SK-N-SH treated with all-trans-retinoic acid at 6 μM for 48 hours (cell line): ENCODE measurements at regions not wholly inside any gene's neighbourhood (a gene's known extent, or its start where the extent isn't known, plus 50 kb on each side); places are given as distances from the start of the nearest gene placed in this dataset.

Experiments
- ATAC-seq: fragments of 200-7000 bp; cut with Tn5 transposase; 3 replicates; pipeline ENCODE4 v1.9.1; 2020; ENCODE audit warnings: mild to moderate bottlenecking, moderate library complexity
- ARNTL ChIP-seq: fragments of 450-650 bp; formaldehyde crosslinking; IDR thresholded peaks from 2 replicates; pipeline ENCODE4 v1.5.0; 2020; ENCODE audit warnings: low read depth, mild to moderate bottlenecking, moderate library complexity, borderline replicate concordance
- BACH2 ChIP-seq: fragments of 250-450 bp; sonication (Bioruptor Pico); IDR thresholded peaks from 2 replicates; pipeline ENCODE4 v1.9.0; 2021; ENCODE audit warnings: mild to moderate bottlenecking, borderline replicate concordance
- CSDC2 ChIP-seq: fragments of 250-450 bp; sonication (Bioruptor Pico); IDR thresholded peaks from 2 replicates; pipeline ENCODE4 v1.5.0; 2020; ENCODE audit warnings: mild to moderate bottlenecking, moderate library complexity
- ESRRG ChIP-seq: fragments of 250-450 bp; sonication (Bioruptor Pico); IDR thresholded peaks from 2 replicates; pipeline ENCODE4 v1.6.1; 2021; ENCODE audit warnings: mild to moderate bottlenecking
- GLIS3 ChIP-seq: fragments of 250-450 bp; sonication (Bioruptor Pico); IDR thresholded peaks from 2 replicates; pipeline ENCODE4 v1.5.0; 2020; ENCODE audit warnings: mild to moderate bottlenecking, moderate library complexity
- OSR1 ChIP-seq: fragments of 250-450 bp; sonication (Bioruptor Pico); IDR thresholded peaks from 2 replicates; pipeline ENCODE4 v1.8.0; 2022; ENCODE audit warnings: moderate library complexity, mild to moderate bottlenecking, inconsistent platforms
- PATZ1 ChIP-seq: fragments of 250-450 bp; sonication (Bioruptor Pico); IDR thresholded peaks from 2 replicates; pipeline ENCODE4 v1.8.0; 2020; ENCODE audit warnings: mild to moderate bottlenecking, moderate library complexity, borderline replicate concordance
- PPARA ChIP-seq: fragments of 250-450 bp; sonication (Bioruptor Pico); IDR thresholded peaks from 2 replicates; pipeline ENCODE4 v1.5.0; 2020; ENCODE audit warnings: mild to moderate bottlenecking, borderline replicate concordance
- RARB ChIP-seq: fragments of 250-450 bp; sonication (Bioruptor Pico); IDR thresholded peaks from 2 replicates; pipeline ENCODE4 v1.8.0; 2021; ENCODE audit warnings: mild to moderate bottlenecking, moderate library complexity
- SNAI2 ChIP-seq: fragments of 250-450 bp; sonication (Bioruptor Pico); IDR thresholded peaks from 2 replicates; pipeline ENCODE4 v1.5.0; 2020; ENCODE audit warnings: mild to moderate bottlenecking, moderate library complexity
- TCF4 ChIP-seq: fragments of 250-450 bp; sonication (Bioruptor Pico); IDR thresholded peaks from 2 replicates; pipeline ENCODE4 v1.8.0; 2021; ENCODE audit warnings: mild to moderate bottlenecking, moderate library complexity, borderline replicate concordance
- TOX ChIP-seq: fragments of 250-450 bp; sonication (Bioruptor Pico); IDR thresholded peaks from 2 replicates; pipeline ENCODE4 v1.8.0; 2021; ENCODE audit warnings: mild to moderate bottlenecking, moderate library complexity, borderline replicate concordance
- ZC3H10 ChIP-seq: fragments of 250-450 bp; sonication (Bioruptor Pico); IDR thresholded peaks from 2 replicates; pipeline ENCODE4 v1.5.1; 2021; ENCODE audit warnings: mild to moderate bottlenecking, moderate library complexity
- ZNF70 ChIP-seq: fragments of 450-650 bp; formaldehyde crosslinking; IDR thresholded peaks from 2 replicates; pipeline ENCODE4 v1.5.0; 2020; ENCODE audit warnings: mild to moderate bottlenecking, moderate library complexity
- ZNF8 ChIP-seq: fragments of 450-650 bp; formaldehyde crosslinking; IDR thresholded peaks from 2 replicates; pipeline ENCODE4 v1.5.0; 2020; ENCODE audit warnings: mild to moderate bottlenecking, moderate library complexity
- TF ChIP-seq, protein P1 (sequence below): fragments of 250-450 bp; sonication (Bioruptor Pico); IDR thresholded peaks from 2 replicates; pipeline ENCODE4 v1.5.0; 2020; ENCODE audit warnings: mild to moderate bottlenecking, moderate library complexity
- TF ChIP-seq, protein P2 (sequence below): fragments of 250-450 bp; sonication (Bioruptor Pico); IDR thresholded peaks from 2 replicates; pipeline ENCODE4 v1.5.1; 2020; ENCODE audit warnings: low read depth, mild to moderate bottlenecking, moderate library complexity
- TF ChIP-seq, protein P3 (sequence below): fragments of 250-450 bp; sonication (Bioruptor Pico); IDR thresholded peaks from 2 replicates; pipeline ENCODE4 v1.8.0; 2021; ENCODE audit warnings: low read depth, mild to moderate bottlenecking, moderate library complexity, borderline replicate concordance

GRCh38 chr2:42927334-42928160 lies 135.2 kb upstream of the HAAO start:
- TF ChIP-seq OSR1 (CRISPR knock-in tag) (no peak), ZNF70 (CRISPR knock-in tag) (no peak), BACH2 (CRISPR knock-in tag) (no peak), ARNTL (CRISPR knock-in tag) (no peak), PPARA (CRISPR knock-in tag) (no peak), GLIS3 (no peak), TCF4 (CRISPR knock-in tag) (no peak), ZNF8 (no peak), RARB (CRISPR knock-in tag) (no peak)
- no peak for ATAC-seq

GRCh38 chr2:42926434-42927333 lies 134.3 kb upstream of the HAAO start:
- no peak for ATAC-seq
- TF ChIP-seq, protein P1, sequence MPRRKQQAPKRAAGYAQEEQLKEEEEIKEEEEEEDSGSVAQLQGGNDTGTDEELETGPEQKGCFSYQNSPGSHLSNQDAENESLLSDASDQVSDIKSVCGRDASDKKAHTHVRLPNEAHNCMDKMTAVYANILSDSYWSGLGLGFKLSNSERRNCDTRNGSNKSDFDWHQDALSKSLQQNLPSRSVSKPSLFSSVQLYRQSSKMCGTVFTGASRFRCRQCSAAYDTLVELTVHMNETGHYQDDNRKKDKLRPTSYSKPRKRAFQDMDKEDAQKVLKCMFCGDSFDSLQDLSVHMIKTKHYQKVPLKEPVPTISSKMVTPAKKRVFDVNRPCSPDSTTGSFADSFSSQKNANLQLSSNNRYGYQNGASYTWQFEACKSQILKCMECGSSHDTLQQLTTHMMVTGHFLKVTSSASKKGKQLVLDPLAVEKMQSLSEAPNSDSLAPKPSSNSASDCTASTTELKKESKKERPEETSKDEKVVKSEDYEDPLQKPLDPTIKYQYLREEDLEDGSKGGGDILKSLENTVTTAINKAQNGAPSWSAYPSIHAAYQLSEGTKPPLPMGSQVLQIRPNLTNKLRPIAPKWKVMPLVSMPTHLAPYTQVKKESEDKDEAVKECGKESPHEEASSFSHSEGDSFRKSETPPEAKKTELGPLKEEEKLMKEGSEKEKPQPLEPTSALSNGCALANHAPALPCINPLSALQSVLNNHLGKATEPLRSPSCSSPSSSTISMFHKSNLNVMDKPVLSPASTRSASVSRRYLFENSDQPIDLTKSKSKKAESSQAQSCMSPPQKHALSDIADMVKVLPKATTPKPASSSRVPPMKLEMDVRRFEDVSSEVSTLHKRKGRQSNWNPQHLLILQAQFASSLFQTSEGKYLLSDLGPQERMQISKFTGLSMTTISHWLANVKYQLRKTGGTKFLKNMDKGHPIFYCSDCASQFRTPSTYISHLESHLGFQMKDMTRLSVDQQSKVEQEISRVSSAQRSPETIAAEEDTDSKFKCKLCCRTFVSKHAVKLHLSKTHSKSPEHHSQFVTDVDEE (CRISPR knock-in tag) = no peak
- TF ChIP-seq ZNF70 (CRISPR knock-in tag) (no peak), ZNF8 (no peak), TCF4 (CRISPR knock-in tag) (no peak), ESRRG (CRISPR knock-in tag) (no peak), CSDC2 (CRISPR knock-in tag) (no peak), ARNTL (CRISPR knock-in tag) (no peak), PATZ1 (CRISPR knock-in tag) (no peak)
- TF ChIP-seq, protein P2, sequence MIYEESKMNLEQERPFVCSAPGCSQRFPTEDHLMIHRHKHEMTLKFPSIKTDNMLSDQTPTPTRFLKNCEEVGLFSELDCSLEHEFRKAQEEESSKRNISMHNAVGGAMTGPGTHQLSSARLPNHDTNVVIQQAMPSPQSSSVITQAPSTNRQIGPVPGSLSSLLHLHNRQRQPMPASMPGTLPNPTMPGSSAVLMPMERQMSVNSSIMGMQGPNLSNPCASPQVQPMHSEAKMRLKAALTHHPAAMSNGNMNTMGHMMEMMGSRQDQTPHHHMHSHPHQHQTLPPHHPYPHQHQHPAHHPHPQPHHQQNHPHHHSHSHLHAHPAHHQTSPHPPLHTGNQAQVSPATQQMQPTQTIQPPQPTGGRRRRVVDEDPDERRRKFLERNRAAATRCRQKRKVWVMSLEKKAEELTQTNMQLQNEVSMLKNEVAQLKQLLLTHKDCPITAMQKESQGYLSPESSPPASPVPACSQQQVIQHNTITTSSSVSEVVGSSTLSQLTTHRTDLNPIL (CRISPR knock-in tag) = no peak
- TF ChIP-seq, protein P3, sequence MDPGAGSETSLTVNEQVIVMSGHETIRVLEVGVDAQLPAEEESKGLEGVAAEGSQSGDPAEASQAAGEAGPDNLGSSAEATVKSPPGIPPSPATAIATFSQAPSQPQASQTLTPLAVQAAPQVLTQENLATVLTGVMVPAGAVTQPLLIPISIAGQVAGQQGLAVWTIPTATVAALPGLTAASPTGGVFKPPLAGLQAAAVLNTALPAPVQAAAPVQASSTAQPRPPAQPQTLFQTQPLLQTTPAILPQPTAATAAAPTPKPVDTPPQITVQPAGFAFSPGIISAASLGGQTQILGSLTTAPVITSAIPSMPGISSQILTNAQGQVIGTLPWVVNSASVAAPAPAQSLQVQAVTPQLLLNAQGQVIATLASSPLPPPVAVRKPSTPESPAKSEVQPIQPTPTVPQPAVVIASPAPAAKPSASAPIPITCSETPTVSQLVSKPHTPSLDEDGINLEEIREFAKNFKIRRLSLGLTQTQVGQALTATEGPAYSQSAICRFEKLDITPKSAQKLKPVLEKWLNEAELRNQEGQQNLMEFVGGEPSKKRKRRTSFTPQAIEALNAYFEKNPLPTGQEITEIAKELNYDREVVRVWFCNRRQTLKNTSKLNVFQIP (CRISPR knock-in tag) = no peak

- ATAC-seq = peak; percentile 3; the same call in 1 of the 3 replicates
- TF ChIP-seq, protein P3 (CRISPR knock-in tag) = no peak
- TF ChIP-seq PATZ1 (CRISPR knock-in tag) = no peak
- no peak for TF ChIP-seq GLIS3
- TF ChIP-seq ZC3H10 (CRISPR knock-in tag) = no peak
- no peak for TF ChIP-seq SNAI2 (CRISPR knock-in tag)
- TF ChIP-seq ARNTL (CRISPR knock-in tag) = no peak
- no peak for TF ChIP-seq TOX (CRISPR knock-in tag)
These were observed 133.5 kb upstream of the HAAO start for GRCh38 chr2:42925742-42926433.
